Liver (tissue), 8 donors: ENCODE measurements at regions not wholly inside any gene's neighbourhood (a gene's known extent, or its start where the extent isn't known, plus 50 kb on each side); places are given as distances from the start of the nearest gene placed in this dataset.
"Not testable (repeated sequence)": the region's sequence is repeated elsewhere in the genome, so short reads cannot be mapped to it uniquely, and the experiment has no call there.

Experiments used
- DNase-seq: peaks from one replicate; pipeline ENCODE4 v3.0.0-alpha.2; 2017; ENCODE audit warnings: low spot score
- H3K27ac ChIP-seq, 2 donors: one replicate each; pipeline ENCODE4 v1.7.0; 2013; ENCODE audit warnings: inconsistent platforms in 2 of 2, low read length in 2 of 2, control low read depth in 1 of 2, low read depth in 1 of 2, mild to moderate bottlenecking in 1 of 2
- H3K27me3 ChIP-seq, 4 donors: one replicate each; pipeline versions ENCODE4 v1.6.1 to v1.7.0; 2013; ENCODE audit warnings: low read length in 3 of 4, inconsistent platforms in 1 of 4, mild to moderate bottlenecking in 1 of 4, moderate library complexity in 1 of 4; ENCODE audit not compliant: control insufficient read depth in 4 of 4, insufficient read depth in 4 of 4
- H3K36me3 ChIP-seq, 4 donors: one replicate each; pipeline versions ENCODE4 v1.6.1 to v1.7.0; 2013; ENCODE audit warnings: low read length in 3 of 4, mild to moderate bottlenecking in 3 of 4, low read depth in 1 of 4, moderate library complexity in 1 of 4; ENCODE audit not compliant: control insufficient read depth in 4 of 4, insufficient read depth in 3 of 4
- H3K4me1 ChIP-seq, 4 donors: one replicate each; pipeline versions ENCODE4 v1.6.1 to v1.7.0; 2013; ENCODE audit warnings: low read length in 3 of 4, mild to moderate bottlenecking in 3 of 4, moderate library complexity in 1 of 4; ENCODE audit not compliant: control insufficient read depth in 4 of 4, insufficient read depth in 4 of 4
- H3K4me3 ChIP-seq, 3 donors: one replicate each; pipeline versions ENCODE4 v1.6.1 to v1.7.0; 2013; ENCODE audit warnings: low read length in 3 of 3, control low read depth in 1 of 3, low read depth in 1 of 3, mild to moderate bottlenecking in 1 of 3
- H3K9ac ChIP-seq, 2 donors: one replicate each; pipeline ENCODE4 v1.7.0; 2013; ENCODE audit warnings: low read length in 2 of 2, mild to moderate bottlenecking in 2 of 2, moderate library complexity in 2 of 2, control low read depth in 1 of 2, low read depth in 1 of 2
- H3K9me3 ChIP-seq, 4 donors: one replicate each; pipeline versions ENCODE4 v1.6.1 to v1.7.0; 2013; ENCODE audit warnings: low read length in 3 of 4; ENCODE audit not compliant: control insufficient read depth in 4 of 4
- ATF3 ChIP-seq: IDR thresholded peaks from 2 replicates; pipeline ENCODE4 v1.6.1; 2016; ENCODE audit warnings: antibody characterized with exemption
- CTCF ChIP-seq: fragments of 150-350 bp; IDR thresholded peaks from 2 replicates; pipeline ENCODE4 v1.5.1; 2017; ENCODE audit warnings: improper control_type of control experiment, low read depth, low read length; ENCODE audit not compliant: missing input control
- FOXA1 ChIP-seq: IDR thresholded peaks from 2 replicates; pipeline ENCODE4 v1.6.1; 2016; ENCODE audit warnings: antibody characterized with exemption
- FOXA2 ChIP-seq: IDR thresholded peaks from 2 replicates; pipeline ENCODE4 v1.6.1; 2016; ENCODE audit warnings: antibody characterized with exemption
- GABPA ChIP-seq, 2 donors: IDR thresholded peaks in 1 of 2; conservative IDR thresholded peaks in 1 of 2; 2 replicates each; pipeline ENCODE4 v1.6.1; 2016; ENCODE audit warnings: antibody characterized with exemption in 2 of 2, mild to moderate bottlenecking in 1 of 2, moderate library complexity in 1 of 2
- HNF4A ChIP-seq, 2 donors: conservative IDR thresholded peaks; 2 replicates each; pipeline ENCODE4 v1.6.1; 2016; ENCODE audit warnings: antibody characterized with exemption in 2 of 2, mild to moderate bottlenecking in 2 of 2
- HNF4G ChIP-seq: IDR thresholded peaks from 2 replicates; pipeline ENCODE4 v1.6.1; 2016; ENCODE audit warnings: antibody characterized with exemption
- JUND ChIP-seq, 2 donors: IDR thresholded peaks; 2 replicates each; pipeline ENCODE4 v1.6.1; 2016; ENCODE audit warnings: antibody characterized with exemption in 2 of 2
- MAX ChIP-seq: IDR thresholded peaks from 2 replicates; pipeline ENCODE4 v1.6.1; 2016; ENCODE audit warnings: antibody characterized with exemption
- NR2F2 ChIP-seq: IDR thresholded peaks from 2 replicates; pipeline ENCODE4 v1.6.1; 2016; ENCODE audit warnings: antibody characterized with exemption
- RAD21 ChIP-seq, 2 donors: IDR thresholded peaks; 2 replicates each; pipeline ENCODE4 v1.6.1; 2016; ENCODE audit warnings: antibody characterized with exemption in 2 of 2, mild to moderate bottlenecking in 2 of 2
- REST ChIP-seq: IDR thresholded peaks from 2 replicates; pipeline ENCODE4 v1.6.1; 2016; ENCODE audit warnings: antibody characterized with exemption, mild to moderate bottlenecking
- RXRA ChIP-seq, 2 donors: IDR thresholded peaks; 2 replicates each; pipeline ENCODE4 v1.6.1; 2017 to 2018; ENCODE audit warnings: antibody characterized with exemption in 2 of 2, mild to moderate bottlenecking in 1 of 2
- SP1 ChIP-seq: IDR thresholded peaks from 2 replicates; pipeline ENCODE4 v1.6.1; 2018; ENCODE audit warnings: antibody characterized with exemption, mild to moderate bottlenecking
- TAF1 ChIP-seq: conservative IDR thresholded peaks from 2 replicates; pipeline ENCODE4 v1.6.1; 2016; ENCODE audit warnings: antibody characterized with exemption, mild to moderate bottlenecking
- ZBTB33 ChIP-seq: IDR thresholded peaks from 2 replicates; pipeline ENCODE4 v1.6.1; 2016; ENCODE audit warnings: antibody characterized with exemption
- WGBS: extraction: QIAGEN DNeasy Blood & Tissue Kit; methylation state at CpG from one replicate; pipeline ENCODE4 v1.1.7; 2013; 5-methylcytosine and 5-hydroxymethylcytosine counted together
- donor health status: healthy.
- donor health status: healthy.
- donor health status: healthy.
- donor health status: healthy.
- donor health status: healthy.

GRCh38 chr2:55766947-55767346 lies 73.3 kb upstream of the PNPT1 start:
- Histone ChIP-seq H3K4me3 (no peak overlapping the region), H3K36me3 (no peaks in the 10 kb centered on the region), H3K27ac (no peak overlapping the region), H3K9ac (no peak overlapping the region), H3K27me3 (peaks cover 0 to 5% (median 0%) of the 10 kb centered on the region in 4 donors), H3K9me3 (no peaks in the 10 kb centered on the region), H3K4me1 (no peaks in the 10 kb centered on the region)
- TF ChIP-seq ZBTB33 = no peak
- no peak for TF ChIP-seq JUND (IDR thresholded peaks at IDR 0.05)
- TF ChIP-seq NR2F2 = no peak
- no peak for TF ChIP-seq RXRA (IDR thresholded peaks at IDR 0.05)
- TF ChIP-seq MAX = no peak
- no peak for TF ChIP-seq CTCF
- TF ChIP-seq HNF4G = no peak
- no peak for TF ChIP-seq HNF4A (conservative IDR thresholded peaks at IDR 0.05)
- no peak for TF ChIP-seq TAF1
- no peak for TF ChIP-seq FOXA2
- no peak for TF ChIP-seq RAD21 (IDR thresholded peaks at IDR 0.05)
- TF ChIP-seq FOXA1 = no peak
- no peak for TF ChIP-seq GABPA (IDR thresholded peaks at IDR 0.05 in 1 of 2, conservative IDR thresholded peaks at IDR 0.05 in 1 of 2)
- no peak for TF ChIP-seq REST
- no peak for TF ChIP-seq ATF3
- TF ChIP-seq SP1 = no peak
- no peak for DNase-seq

GRCh38 chr2:55765708-55766107 lies 72.1 kb upstream of the PNPT1 start:
- H3K4me3 ChIP-seq, DNase-seq, H3K9ac ChIP-seq, H3K4me1 ChIP-seq, H3K27ac ChIP-seq, H3K9me3 ChIP-seq, H3K36me3 ChIP-seq, H3K27me3 ChIP-seq: not testable (repeated sequence)
- 75% methylated on average over 2 of the region's 2 CpGs for WGBS
